IPS-18c (cell line): ENCODE measurements at regions not wholly inside any gene's neighbourhood (a gene's known extent, or its start where the extent isn't known, plus 50 kb on each side); places are given as distances from the start of the nearest gene placed in this dataset.
"Not testable (repeated sequence)": the region's sequence is repeated elsewhere in the genome, so short reads cannot be mapped to it uniquely, and the experiment has no call there.

Source experiments
- H3K4me3 ChIP-seq: 2 replicates; pipeline ENCODE4 v1.7.0; 2013; ENCODE audit warnings: low read depth, mild to moderate bottlenecking, low read length, moderate library complexity; ENCODE audit not compliant: insufficient read depth
- H3K9me3 ChIP-seq: one replicate; pipeline ENCODE4 v1.6.1; 2013; ENCODE audit warnings: mild to moderate bottlenecking, low read length, moderate library complexity; ENCODE audit not compliant: control insufficient read depth, insufficient read depth

GRCh38 chr2:76178610-76179009 is 467.9 kb upstream of the GCFC2 start:
- H3K4me3 ChIP-seq = no peak overlapping the region
- H3K9me3 ChIP-seq = peaks cover 2% of the 10 kb centered on the region

GRCh38 chr2:76175295-76175694 is 464.6 kb upstream of the GCFC2 start:
- Histone ChIP-seq H3K4me3 (no peak overlapping the region), H3K9me3 (peaks cover 2% of the 10 kb centered on the region)

- Histone ChIP-seq H3K4me3 (no peak overlapping the region), H3K9me3 (peaks cover 2% of the 10 kb centered on the region)
Observed at GRCh38 chr2:76174505-76174904, 463.8 kb upstream of the GCFC2 start.

GRCh38 chr2:76173206-76173605 is 462.5 kb upstream of the GCFC2 start:
- not testable (repeated sequence) for H3K4me3 ChIP-seq, H3K9me3 ChIP-seq

- not testable (repeated sequence) for H3K9me3 ChIP-seq, H3K4me3 ChIP-seq
Observed at GRCh38 chr2:76172154-76172595, 461.5 kb upstream of the GCFC2 start.

GRCh38 chr2:76170856-76171255 is 460.1 kb upstream of the GCFC2 start:
- H3K9me3 ChIP-seq = no peaks in the 10 kb centered on the region

GRCh38 chr2:76170009-76170384 is 459.3 kb upstream of the GCFC2 start:
- H3K4me3 ChIP-seq = no peak overlapping the region
- no peaks in the 10 kb centered on the region for H3K9me3 ChIP-seq

More at GRCh38 chr2:76170856-76171255, 460.1 kb upstream of the GCFC2 start:
- no peak overlapping the region for H3K4me3 ChIP-seq

GRCh38 chr2:76169276-76170008 is 458.7 kb upstream of the GCFC2 start:
- Histone ChIP-seq H3K4me3 (no peak overlapping the region), H3K9me3 (no peaks in the 10 kb centered on the region)

- Histone ChIP-seq H3K9me3 (no peaks in the 10 kb centered on the region), H3K4me3 (no peak overlapping the region)
Observed at GRCh38 chr2:76163860-76164259, 453.1 kb upstream of the GCFC2 start.

GRCh38 chr2:76160670-76161069 is 450.0 kb upstream of the GCFC2 start:
- Histone ChIP-seq H3K9me3 (no peaks in the 10 kb centered on the region), H3K4me3 (no peak overlapping the region)

- Histone ChIP-seq H3K9me3 (no peaks in the 10 kb centered on the region), H3K4me3 (no peak overlapping the region)
Observed at GRCh38 chr2:76159042-76159648, 448.4 kb upstream of the GCFC2 start.

GRCh38 chr2:76157531-76157930 is 446.8 kb upstream of the GCFC2 start:
- Histone ChIP-seq H3K9me3 (no peaks in the 10 kb centered on the region), H3K4me3 (no peak overlapping the region)

GRCh38 chr2:76154981-76155380 is 444.3 kb upstream of the GCFC2 start:
- Histone ChIP-seq H3K4me3 (no peak overlapping the region), H3K9me3 (no peaks in the 10 kb centered on the region)

- H3K4me3 ChIP-seq = no peak overlapping the region
- no peaks in the 10 kb centered on the region for H3K9me3 ChIP-seq
Observed at GRCh38 chr2:76149846-76150245, 439.1 kb upstream of the GCFC2 start.

GRCh38 chr2:76139303-76139702 is 428.6 kb upstream of the GCFC2 start:
- H3K9me3 ChIP-seq, H3K4me3 ChIP-seq: not testable (repeated sequence)

- no peak overlapping the region for H3K4me3 ChIP-seq
- H3K9me3 ChIP-seq = no peaks in the 10 kb centered on the region
Observed at GRCh38 chr2:76128622-76129021, 417.9 kb upstream of the GCFC2 start.

GRCh38 chr2:76120176-76120575 is 409.5 kb upstream of the GCFC2 start:
- Histone ChIP-seq H3K4me3 (no peak overlapping the region), H3K9me3 (no peaks in the 10 kb centered on the region)

GRCh38 chr2:76089683-76090082 is 379.0 kb upstream of the GCFC2 start:
- Histone ChIP-seq H3K9me3 (no peaks in the 10 kb centered on the region), H3K4me3 (no peak overlapping the region)

GRCh38 chr2:76083248-76083647 is 372.5 kb upstream of the GCFC2 start:
- no peak overlapping the region for H3K4me3 ChIP-seq
- H3K9me3 ChIP-seq = no peaks in the 10 kb centered on the region
